Uterus (tissue), 3 donors: ENCODE measurements at regions not wholly inside any gene's neighbourhood (a gene's known extent, or its start where the extent isn't known, plus 50 kb on each side); places are given as distances from the start of the nearest gene placed in this dataset.
"Not testable (repeated sequence)": the region's sequence is repeated elsewhere in the genome, so short reads cannot be mapped to it uniquely, and the experiment has no call there.

Experiments used
- DNase-seq, 2 donors: peaks; one replicate each; pipeline ENCODE4 v3.0.0-alpha.2; 2019 to 2020
- H3K27ac ChIP-seq, 2 donors: fragments of 200-600 bp; sonication (generic); 1 replicate in 1 of 2; 2 replicates in 1 of 2; pipeline ENCODE4 v1.5.1; 2016 to 2018
- H3K27me3 ChIP-seq, 2 donors: fragments of 200-600 bp; sonication (generic); one replicate each; pipeline ENCODE4 v1.5.1; 2018 to 2019; ENCODE audit warnings: control low read depth in 1 of 2
- H3K36me3 ChIP-seq, 2 donors: fragments of 200-600 bp; sonication (generic); one replicate each; pipeline ENCODE4 v1.5.1; 2019; ENCODE audit warnings: control low read depth in 1 of 2
- H3K4me1 ChIP-seq, 2 donors: fragments of 200-600 bp; sonication (generic); one replicate each; pipeline ENCODE4 v1.5.1; 2018 to 2019; ENCODE audit warnings: control low read depth in 1 of 2
- H3K4me3 ChIP-seq, 2 donors: fragments of 200-600 bp; sonication (generic); 1 replicate in 1 of 2; 2 replicates in 1 of 2; pipeline ENCODE4 v1.5.1; 2018 to 2019; ENCODE audit warnings: mild to moderate bottlenecking in 1 of 2
- H3K9me3 ChIP-seq, 2 donors: fragments of 200-600 bp; sonication (generic); one replicate each; pipeline ENCODE4 v1.5.1; 2019; ENCODE audit warnings: control low read depth in 1 of 2
- CTCF ChIP-seq, 4 experiments: fragments of 200-600 bp in 2 of 4; fragments of 450-650 bp in 2 of 4; sonication (generic) in 2 of 4; IDR thresholded peaks; one replicate each; pipeline ENCODE4 v1.5.1; 2016 to 2019; ENCODE audit warnings: antibody characterized with exemption in 4 of 4, mild to moderate bottlenecking in 2 of 4, moderate library complexity in 1 of 4
- POLR2A ChIP-seq, 2 donors: fragments of 450-650 bp; IDR thresholded peaks; one replicate each; pipeline ENCODE4 v1.6.1; 2016; ENCODE audit warnings: antibody characterized with exemption in 2 of 2, mild to moderate bottlenecking in 1 of 2, moderate library complexity in 1 of 2
- intact Hi-C: fragments of 100-400 bp; cut with DNase I; formaldehyde crosslinking; loops from one replicate; pipeline ENCODE4 v1.15.1; 2023; ENCODE audit warnings: low total_unique reads
- donor health status: DM: yes; HTN: yes; CAD: no.

GRCh38 chr4:130074096-130074495 lies 978.1 kb downstream of the C4orf33 start:
- Histone ChIP-seq H3K4me1 (no peaks in the 10 kb centered on the region), H3K36me3 (no peaks in the 10 kb centered on the region), H3K4me3 (no peak overlapping the region), H3K9me3 (no peaks in the 10 kb centered on the region), H3K27me3 (no peaks in the 10 kb centered on the region), H3K27ac (no peak overlapping the region)
- TF ChIP-seq CTCF (IDR thresholded peaks at IDR 0.05) (no peak), POLR2A (IDR thresholded peaks at IDR 0.05) (no peak)
- intact Hi-C loops: no loop called here
- no peak for DNase-seq

- Histone ChIP-seq H3K36me3 (no peaks in the 10 kb centered on the region), H3K4me1 (no peaks in the 10 kb centered on the region), H3K27me3 (no peaks in the 10 kb centered on the region), H3K9me3 (no peaks in the 10 kb centered on the region), H3K4me3 (no peak overlapping the region), H3K27ac (no peak overlapping the region)
- TF ChIP-seq CTCF (IDR thresholded peaks at IDR 0.05) (no peak), POLR2A (IDR thresholded peaks at IDR 0.05) (no peak)
- DNase-seq: no peak
- intact Hi-C loops: no loop called here
Observed at GRCh38 chr4:130077275-130077674, 981.3 kb downstream of the C4orf33 start.

GRCh38 chr4:130079027-130079426 lies 983.1 kb downstream of the C4orf33 start:
- H3K27me3 ChIP-seq, intact Hi-C loops, DNase-seq, H3K36me3 ChIP-seq, H3K4me1 ChIP-seq, H3K27ac ChIP-seq, H3K4me3 ChIP-seq, H3K9me3 ChIP-seq: not testable (repeated sequence)

- no peak overlapping the region for H3K4me3 ChIP-seq
- H3K36me3 ChIP-seq: no peaks in the 10 kb centered on the region
- H3K9me3 ChIP-seq: no peaks in the 10 kb centered on the region
- intact Hi-C loops: no loop called here
- H3K4me1 ChIP-seq: no peaks in the 10 kb centered on the region
- H3K27me3 ChIP-seq: no peaks in the 10 kb centered on the region
- H3K27ac ChIP-seq: no peak overlapping the region
- DNase-seq: no peak
- no peak for TF ChIP-seq POLR2A (IDR thresholded peaks at IDR 0.05)
- TF ChIP-seq CTCF (IDR thresholded peaks at IDR 0.05): no peak
Observed at GRCh38 chr4:130080872-130081451, 985.0 kb downstream of the C4orf33 start.

- Histone ChIP-seq H3K9me3 (no peaks in the 10 kb centered on the region), H3K4me1 (no peaks in the 10 kb centered on the region), H3K4me3 (no peak overlapping the region), H3K27ac (no peak overlapping the region), H3K27me3 (no peaks in the 10 kb centered on the region), H3K36me3 (no peaks in the 10 kb centered on the region)
- intact Hi-C loops: no loop called here
- TF ChIP-seq POLR2A (IDR thresholded peaks at IDR 0.05) (no peak), CTCF (IDR thresholded peaks at IDR 0.05) (no peak)
- no peak for DNase-seq
Observed at GRCh38 chr4:130090427-130090826, 994.5 kb downstream of the C4orf33 start.
